CD14-positive monocyte (primary cell): ENCODE measurements at regions not wholly inside any gene's neighbourhood (a gene's known extent, or its start where the extent isn't known, plus 50 kb on each side); places are given as distances from the start of the nearest gene placed in this dataset.

Experiments
- DNase-seq, 3 donors: peaks; one replicate each; pipeline ENCODE4 v3.0.0-alpha.2; 2011 to 2022
- H2AFZ ChIP-seq: 2 replicates; pipeline ENCODE4 v1.6.0; 2012; ENCODE audit warnings: mild to moderate bottlenecking, low read depth, low read length, inconsistent platforms; ENCODE audit not compliant: insufficient read depth, poor library complexity, severe bottlenecking
- H3K27ac ChIP-seq, 2 donors: 1 replicate in 1 of 2; 2 replicates in 1 of 2; pipeline ENCODE4 v1.5.1; 2012 to 2013; ENCODE audit warnings: low read length in 2 of 2, control low read depth in 1 of 2, inconsistent platforms in 1 of 2, low read depth in 1 of 2, mild to moderate bottlenecking in 1 of 2
- H3K27me3 ChIP-seq, 2 donors: one replicate each; pipeline versions ENCODE4 v1.6.0 to v1.6.1; 2011 to 2013; ENCODE audit warnings: low read length in 2 of 2; ENCODE audit not compliant: control insufficient read depth in 2 of 2, insufficient read depth in 2 of 2
- H3K36me3 ChIP-seq, 2 donors: replicated peaks in 1 of 2; 1 replicate in 1 of 2; 2 replicates in 1 of 2; pipeline versions ENCODE4 v1.5.1 to v1.6.1; 2012 to 2013; ENCODE audit warnings: low read length in 2 of 2, control low read depth in 1 of 2, inconsistent platforms in 1 of 2, mild to moderate bottlenecking in 1 of 2; ENCODE audit not compliant: insufficient read depth in 2 of 2, control insufficient read depth in 1 of 2
- H3K4me1 ChIP-seq, 2 donors: 1 replicate in 1 of 2; 2 replicates in 1 of 2; pipeline versions ENCODE4 v1.5.1 to v1.6.1; 2012 to 2013; ENCODE audit warnings: low read length in 2 of 2, control low read depth in 1 of 2, inconsistent platforms in 1 of 2, mild to moderate bottlenecking in 1 of 2, moderate library complexity in 1 of 2; ENCODE audit not compliant: insufficient read depth in 2 of 2, control insufficient read depth in 1 of 2
- H3K4me2 ChIP-seq: replicated peaks from 2 replicates; pipeline ENCODE3; 2012; ENCODE audit warnings: low read length, moderate library complexity, mild to moderate bottlenecking; ENCODE audit not compliant: poor library complexity, severe bottlenecking; ENCODE audit errors: extremely low read depth
- H3K4me3 ChIP-seq, 3 experiments: fragments of 200-600 bp in 1 of 3; sonication (generic) in 1 of 3; replicated peaks in 1 of 3; 1 replicate in 2 of 3; 2 replicates in 1 of 3; pipeline ENCODE4 v1.5.1; 2011 to 2013; ENCODE audit warnings: low read length in 3 of 3, mild to moderate bottlenecking in 3 of 3, control low read depth in 2 of 3, low read depth in 2 of 3, inconsistent platforms in 1 of 3, moderate library complexity in 1 of 3
- H3K79me2 ChIP-seq: 2 replicates; pipeline ENCODE4 v1.6.0; 2012; ENCODE audit warnings: mild to moderate bottlenecking, control low read depth, inconsistent platforms, low read length, moderate library complexity; ENCODE audit not compliant: insufficient read depth
- H3K9ac ChIP-seq: 2 replicates; pipeline ENCODE4 v1.6.0; 2017; ENCODE audit warnings: low read length, mild to moderate bottlenecking; ENCODE audit not compliant: insufficient read depth, poor library complexity, severe bottlenecking
- H3K9me3 ChIP-seq, 2 donors: replicated peaks in 1 of 2; 1 replicate in 1 of 2; 2 replicates in 1 of 2; pipeline versions ENCODE4 v1.5.1 to v1.6.1; 2012 to 2013; ENCODE audit warnings: low read length in 2 of 2, control low read depth in 1 of 2; ENCODE audit not compliant: control insufficient read depth in 1 of 2, insufficient read depth in 1 of 2
- H4K20me1 ChIP-seq: 2 replicates; pipeline ENCODE4 v1.6.0; 2012; ENCODE audit warnings: mild to moderate bottlenecking, low read length, control low read depth, moderate library complexity; ENCODE audit not compliant: insufficient read depth
- H3K27ac Mint-ChIP-seq, 7 donors: one replicate each; pipeline ENCODE4 v1.8.0; 2020; ENCODE audit warnings: mild to moderate bottlenecking in 7 of 7, mixed read lengths in 7 of 7, moderate library complexity in 6 of 7, inconsistent platforms in 2 of 7
- H3K27me3 Mint-ChIP-seq, 3 donors: one replicate each; pipeline ENCODE4 v1.8.0; 2021 to 2022; ENCODE audit warnings: low read depth in 3 of 3, mild to moderate bottlenecking in 3 of 3, mixed read lengths in 3 of 3, moderate library complexity in 3 of 3, inconsistent platforms in 1 of 3
- H3K36me3 Mint-ChIP-seq, 2 donors: one replicate each; pipeline ENCODE4 v1.8.0; 2020; ENCODE audit warnings: mixed read lengths in 2 of 2, inconsistent platforms in 1 of 2, mild to moderate bottlenecking in 1 of 2
- H3K4me1 Mint-ChIP-seq: one replicate; pipeline ENCODE4 v1.8.0; 2020; ENCODE audit warnings: mild to moderate bottlenecking, mixed read lengths
- H3K4me3 Mint-ChIP-seq, 2 donors: one replicate each; pipeline ENCODE4 v1.8.0; 2020; ENCODE audit warnings: mild to moderate bottlenecking in 2 of 2, mixed read lengths in 2 of 2, moderate library complexity in 1 of 2
- H3K9me3 Mint-ChIP-seq, 7 donors: one replicate each; pipeline ENCODE4 v1.8.0; 2020 to 2022; ENCODE audit warnings: mixed read lengths in 7 of 7, mild to moderate bottlenecking in 6 of 7, moderate library complexity in 6 of 7, inconsistent platforms in 2 of 7
- WGBS: methylation state at CpG from one replicate; pipeline ENCODE4 v1.1.5; 2013; ENCODE audit warnings: missing lambda C conversion rate; ENCODE audit not compliant: insufficient coverage; 5-methylcytosine and 5-hydroxymethylcytosine counted together
- intact Hi-C, 2 donors: fragments of 100-400 bp; cut with micrococcal nuclease; formaldehyde crosslinking; loops; one replicate each; pipeline versions ENCODE4 v1.15.0 to v1.15.1; 2023
- TF ChIP-seq, protein P1 (sequence below): fragments of 200-600 bp; IDR thresholded peaks from one replicate; pipeline ENCODE4 v1.8.0; 2022; ENCODE audit warnings: antibody characterized with exemption, mild to moderate bottlenecking

DNA sequence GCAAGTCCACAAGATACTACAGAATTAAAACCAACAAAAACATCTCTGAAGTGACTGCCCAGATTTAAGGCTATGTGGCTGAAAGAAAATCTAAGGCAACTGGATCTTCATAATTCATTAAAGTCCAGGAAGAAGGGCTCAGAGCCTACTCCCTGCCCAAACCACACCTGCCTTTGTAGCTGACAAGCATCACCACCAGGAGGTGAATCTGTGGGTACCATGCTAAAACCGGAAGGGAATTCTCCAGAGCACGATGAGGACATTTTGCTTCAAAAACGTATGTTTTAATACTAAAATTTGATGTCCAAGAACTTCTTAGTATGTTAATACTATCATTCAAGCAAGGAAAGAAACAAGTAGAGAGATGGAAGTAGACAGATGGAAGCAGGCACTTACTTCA, 495.9 kb upstream of the NECTIN3 start:
- H3K4me3 Mint-ChIP-seq, result no peak overlapping the region
- H3K36me3 Mint-ChIP-seq, result no peaks in the 10 kb centered on the region
- peak overlapping the region in 2 of 7 donors; percentile 33 to 50 for H3K27ac Mint-ChIP-seq
- H3K27me3 Mint-ChIP-seq, result no peaks in the 10 kb centered on the region
- H3K79me2 ChIP-seq, result no peaks in the 10 kb centered on the region
- no peaks in the 10 kb centered on the region for H3K4me1 ChIP-seq
- no peaks in the 10 kb centered on the region for H3K9me3 ChIP-seq
- no peak overlapping the region for H3K4me3 ChIP-seq
- H3K4me1 Mint-ChIP-seq, result no peaks in the 10 kb centered on the region
- H3K4me2 ChIP-seq, result no peak overlapping the region
- no peaks in the 10 kb centered on the region for H3K36me3 ChIP-seq
- TF ChIP-seq, protein P1, sequence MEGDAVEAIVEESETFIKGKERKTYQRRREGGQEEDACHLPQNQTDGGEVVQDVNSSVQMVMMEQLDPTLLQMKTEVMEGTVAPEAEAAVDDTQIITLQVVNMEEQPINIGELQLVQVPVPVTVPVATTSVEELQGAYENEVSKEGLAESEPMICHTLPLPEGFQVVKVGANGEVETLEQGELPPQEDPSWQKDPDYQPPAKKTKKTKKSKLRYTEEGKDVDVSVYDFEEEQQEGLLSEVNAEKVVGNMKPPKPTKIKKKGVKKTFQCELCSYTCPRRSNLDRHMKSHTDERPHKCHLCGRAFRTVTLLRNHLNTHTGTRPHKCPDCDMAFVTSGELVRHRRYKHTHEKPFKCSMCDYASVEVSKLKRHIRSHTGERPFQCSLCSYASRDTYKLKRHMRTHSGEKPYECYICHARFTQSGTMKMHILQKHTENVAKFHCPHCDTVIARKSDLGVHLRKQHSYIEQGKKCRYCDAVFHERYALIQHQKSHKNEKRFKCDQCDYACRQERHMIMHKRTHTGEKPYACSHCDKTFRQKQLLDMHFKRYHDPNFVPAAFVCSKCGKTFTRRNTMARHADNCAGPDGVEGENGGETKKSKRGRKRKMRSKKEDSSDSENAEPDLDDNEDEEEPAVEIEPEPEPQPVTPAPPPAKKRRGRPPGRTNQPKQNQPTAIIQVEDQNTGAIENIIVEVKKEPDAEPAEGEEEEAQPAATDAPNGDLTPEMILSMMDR, result no peak
- DNase-seq, result no peak
- H4K20me1 ChIP-seq, result no peaks in the 10 kb centered on the region
- intact Hi-C loops, result no loop called here
- H3K9ac ChIP-seq, result no peak overlapping the region
- 100% methylated on average over 1 of the region's 3 CpGs for WGBS
- peaks cover 0 to 5% (median 2%) of the 10 kb centered on the region in 7 donors for H3K9me3 Mint-ChIP-seq
- H2AFZ ChIP-seq, result no peak overlapping the region
- H3K27me3 ChIP-seq, result no peaks in the 10 kb centered on the region
- no peak overlapping the region for H3K27ac ChIP-seq

DNA sequence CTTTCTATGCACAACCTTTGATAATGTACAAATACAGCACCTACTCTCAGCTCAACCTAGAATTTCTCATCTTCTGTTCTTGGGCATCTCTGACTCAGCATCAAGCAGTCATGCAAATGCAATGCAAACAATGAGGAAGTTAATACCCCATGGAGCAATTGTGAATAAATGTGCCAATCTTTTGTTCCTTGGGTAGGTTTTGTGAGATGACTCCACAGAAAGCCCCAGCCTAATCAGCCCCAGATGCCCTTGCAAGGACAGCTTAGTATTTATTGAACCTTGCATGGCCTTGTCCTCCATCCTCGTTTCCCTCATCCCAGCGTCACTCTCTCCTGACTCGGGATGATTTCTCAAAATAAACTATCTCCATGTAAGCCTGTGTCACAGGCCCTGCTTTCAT, 494.7 kb upstream of the NECTIN3 start:
- Mint-ChIP-seq H3K4me3 (no peak overlapping the region), H3K4me1 (no peaks in the 10 kb centered on the region), H3K27me3 (no peaks in the 10 kb centered on the region), H3K36me3 (no peaks in the 10 kb centered on the region), H3K9me3 (peaks cover 0 to 6% (median 2%) of the 10 kb centered on the region in 7 donors), H3K27ac (no peak overlapping the region)
- Histone ChIP-seq H3K4me2 (no peak overlapping the region), H3K9ac (no peak overlapping the region), H3K36me3 (no peaks in the 10 kb centered on the region), H2AFZ (no peak overlapping the region), H3K27me3 (no peaks in the 10 kb centered on the region), H3K27ac (no peak overlapping the region), H3K4me1 (no peaks in the 10 kb centered on the region), H3K79me2 (no peaks in the 10 kb centered on the region), H3K4me3 (no peak overlapping the region), H3K9me3 (no peaks in the 10 kb centered on the region), H4K20me1 (no peaks in the 10 kb centered on the region)
- no CpG with 5 or more reads among the region's 3 CpGs for WGBS
- intact Hi-C loops, result no loop called here
- TF ChIP-seq, protein P1, result no peak
- no peak for DNase-seq
